Caco-2 (cell line): ENCODE measurements at regions not wholly inside any gene's neighbourhood (a gene's known extent, or its start where the extent isn't known, plus 50 kb on each side); places are given as distances from the start of the nearest gene placed in this dataset.

ENCODE experiments used
- BruUV-seq: library from RNA; stranded (reverse); fragments of 400-500 nt; replicated peaks from 2 replicates; lab custom pipeline; 2021; lab: Mats Ljungman, UMichigan
- CTCF ChIA-PET: fragments of 300-600 bp; sonication (Branson Sonifier 250); formaldehyde crosslinking; loops from one replicate; lab custom pipeline; 2022; ENCODE audit warnings: antibody characterized with exemption; lab: Charles Lee
- POLR2A ChIA-PET: fragments of 300-600 bp; sonication (Branson Sonifier 250); formaldehyde crosslinking; loops from one replicate; lab custom pipeline; 2022; ENCODE audit warnings: antibody characterized with exemption; lab: Charles Lee
- DNase-seq, 2 experiments: peaks; one replicate each; pipeline versions ENCODE4 v3.0.0 to v3.0.0-alpha.2; 2020 to 2022
- H3K27me3 ChIP-seq: replicated peaks from 2 replicates; pipeline ENCODE4 v1.6.0; 2011; ENCODE audit warnings: low read length; ENCODE audit not compliant: control insufficient read depth, insufficient read depth
- H3K36me3 ChIP-seq: 2 replicates; pipeline ENCODE4 v1.5.1; 2011; ENCODE audit warnings: low read length; ENCODE audit not compliant: control insufficient read depth, insufficient read depth
- H3K4me1 ChIP-seq: fragments of 250-450 bp; sonication (Bioruptor Pico); 2 replicates; pipeline ENCODE4 v1.5.1; 2020; ENCODE audit warnings: mild to moderate bottlenecking
- H3K4me3 ChIP-seq: 2 replicates; pipeline ENCODE4 v1.5.1; 2011; ENCODE audit warnings: low read depth, mild to moderate bottlenecking, control low read depth, low read length
- H3K9me3 ChIP-seq: fragments of 250-450 bp; sonication (Bioruptor Pico); 2 replicates; pipeline ENCODE4 v1.5.1; 2020; ENCODE audit warnings: mild to moderate bottlenecking, moderate library complexity
- H3K27ac Mint-ChIP-seq: one replicate; pipeline ENCODE4 v1.8.0; 2022; ENCODE audit warnings: mixed read lengths; ENCODE audit not compliant: unreplicated experiment
- H3K27me3 Mint-ChIP-seq: one replicate; pipeline ENCODE4 v1.8.0; 2022; ENCODE audit warnings: mixed read lengths; ENCODE audit not compliant: insufficient read depth, unreplicated experiment
- H3K36me3 Mint-ChIP-seq: one replicate; pipeline ENCODE4 v1.8.0; 2022; ENCODE audit warnings: mild to moderate bottlenecking, mixed read lengths; ENCODE audit not compliant: insufficient read depth, unreplicated experiment
- H3K4me1 Mint-ChIP-seq: one replicate; pipeline ENCODE4 v1.8.0; 2022; ENCODE audit warnings: low read depth, mixed read lengths; ENCODE audit not compliant: unreplicated experiment
- H3K4me3 Mint-ChIP-seq: one replicate; pipeline ENCODE4 v1.8.0; 2022; ENCODE audit warnings: mild to moderate bottlenecking, moderate library complexity, mixed read lengths; ENCODE audit not compliant: unreplicated experiment
- H3K9me3 Mint-ChIP-seq: one replicate; pipeline ENCODE4 v1.8.0; 2022; ENCODE audit warnings: mixed read lengths; ENCODE audit not compliant: unreplicated experiment
- CTCF ChIP-seq, 2 experiments: fragments of 200-600 bp in 1 of 2; IDR thresholded peaks; 1 replicate in 1 of 2; 2 replicates in 1 of 2; pipeline versions ENCODE4 v1.5.1 to v1.8.0; 2011 to 2022; ENCODE audit warnings: antibody characterized with exemption in 1 of 2, control low read depth in 1 of 2, inconsistent platforms in 1 of 2, low read depth in 1 of 2, low read length in 1 of 2, mild to moderate bottlenecking in 1 of 2, moderate library complexity in 1 of 2; ENCODE audit not compliant: insufficient read depth in 1 of 2, severe bottlenecking in 1 of 2, unreplicated experiment in 1 of 2
- intact Hi-C: fragments of 100-400 bp; cut with micrococcal nuclease; formaldehyde crosslinking; loops from one replicate; pipeline ENCODE4 v1.10.0; 2022; ENCODE audit not compliant: unreplicated experiment

GRCh38 chr14:61150851-61151250 lies 130.3 kb downstream of the TMEM30B start:
- ChIA-PET CTCF (no interaction called here), POLR2A (no interaction called here)
- Mint-ChIP-seq H3K4me3 (no peak overlapping the region), H3K36me3 (no peaks in the 10 kb centered on the region), H3K27ac (no peak overlapping the region), H3K4me1 (no peaks in the 10 kb centered on the region), H3K27me3 (no peaks in the 10 kb centered on the region), H3K9me3 (no peaks in the 10 kb centered on the region)
- Histone ChIP-seq H3K27me3 (no peaks in the 10 kb centered on the region), H3K4me3 (no peak overlapping the region), H3K4me1 (no peaks in the 10 kb centered on the region), H3K9me3 (no peaks in the 10 kb centered on the region), H3K36me3 (no peaks in the 10 kb centered on the region)
- DNase-seq = no peak
- no TSS peak for BruUV-seq
- intact Hi-C loops = no loop called here
- no peak for TF ChIP-seq CTCF (IDR thresholded peaks at IDR 0.05; ENCODE audit: insufficient read depth in 1 of 2, low read depth in 1 of 2, low read length in 1 of 2, severe bottlenecking in 1 of 2, unreplicated experiment in 1 of 2)

- H3K36me3 ChIP-seq = no peaks in the 10 kb centered on the region
- no peaks in the 10 kb centered on the region for H3K4me1 ChIP-seq
- no TSS peak for BruUV-seq
- no peaks in the 10 kb centered on the region for H3K36me3 Mint-ChIP-seq
- H3K27ac Mint-ChIP-seq = no peak overlapping the region
- peaks cover 7% of the 10 kb centered on the region for H3K9me3 Mint-ChIP-seq
- POLR2A ChIA-PET = no interaction called here
- H3K27me3 Mint-ChIP-seq = no peaks in the 10 kb centered on the region
- no peak for TF ChIP-seq CTCF (IDR thresholded peaks at IDR 0.05; ENCODE audit: insufficient read depth in 1 of 2, low read depth in 1 of 2, low read length in 1 of 2, severe bottlenecking in 1 of 2, unreplicated experiment in 1 of 2)
- intact Hi-C loops = no loop called here
- CTCF ChIA-PET = no interaction called here
- no peak overlapping the region for H3K4me3 ChIP-seq
- no peaks in the 10 kb centered on the region for H3K4me1 Mint-ChIP-seq
- DNase-seq = no peak
- H3K27me3 ChIP-seq = no peaks in the 10 kb centered on the region
- H3K4me3 Mint-ChIP-seq = no peak overlapping the region
- peaks cover 3% of the 10 kb centered on the region; the same call in 1 of the 2 replicates for H3K9me3 ChIP-seq
Measured at GRCh38 chr14:61149896-61150295, 131.2 kb downstream of the TMEM30B start.

GRCh38 chr14:61148742-61149350 lies 132.3 kb downstream of the TMEM30B start:
- no peaks in the 10 kb centered on the region for H3K4me1 ChIP-seq
- POLR2A ChIA-PET = no interaction called here
- Mint-ChIP-seq H3K27me3 (no peaks in the 10 kb centered on the region), H3K27ac (no peak overlapping the region), H3K9me3 (peaks cover 18% of the 10 kb centered on the region), H3K4me3 (no peak overlapping the region), H3K4me1 (no peaks in the 10 kb centered on the region), H3K36me3 (no peaks in the 10 kb centered on the region)
- H3K36me3 ChIP-seq = no peaks in the 10 kb centered on the region
- peaks cover 14% of the 10 kb centered on the region for H3K9me3 ChIP-seq
- TF ChIP-seq CTCF (IDR thresholded peaks at IDR 0.05; ENCODE audit: insufficient read depth in 1 of 2, low read depth in 1 of 2, low read length in 1 of 2, severe bottlenecking in 1 of 2, unreplicated experiment in 1 of 2) = no peak
- no peak overlapping the region for H3K4me3 ChIP-seq
- BruUV-seq = no TSS peak
- CTCF ChIA-PET = no interaction called here
- H3K27me3 ChIP-seq = no peaks in the 10 kb centered on the region
- DNase-seq = no peak
- intact Hi-C loops = no loop called here
